Esophagus muscularis mucosa (tissue), 3 donors: ENCODE measurements at regions not wholly inside any gene's neighbourhood (a gene's known extent, or its start where the extent isn't known, plus 50 kb on each side); places are given as distances from the start of the nearest gene placed in this dataset.

Source experiments
- CTCF ChIP-seq, 3 experiments: fragments of 200-600 bp in 2 of 3; fragments of 450-650 bp in 1 of 3; sonication (generic) in 2 of 3; IDR thresholded peaks; one replicate each; pipeline ENCODE4 v1.5.1; 2017 to 2019; ENCODE audit warnings: antibody characterized with exemption in 3 of 3, mild to moderate bottlenecking in 2 of 3, moderate library complexity in 1 of 3
- POLR2A ChIP-seq: fragments of 450-650 bp; IDR thresholded peaks from one replicate; pipeline ENCODE4 v1.6.1; 2017; ENCODE audit warnings: antibody characterized with exemption, moderate library complexity, mild to moderate bottlenecking, low read depth
- POLR2AphosphoS5 ChIP-seq, 2 donors: sonication (generic); formaldehyde crosslinking; IDR thresholded peaks; one replicate each; pipeline ENCODE4 v1.6.1; 2017; ENCODE audit warnings: antibody characterized with exemption in 2 of 2

- TF ChIP-seq POLR2AphosphoS5 (IDR thresholded peaks at IDR 0.05) = no peak
- TF ChIP-seq CTCF (IDR thresholded peaks at IDR 0.05) = no peak
- no peak for TF ChIP-seq POLR2A
Observed at GRCh38 chr11:87942786-87943185, 232.5 kb downstream of the RAB38 start.
